ENCODE measurements at regions not wholly inside any gene's neighbourhood (a gene's known extent, or its start where the extent isn't known, plus 50 kb on each side); places are given as distances from the start of the nearest gene placed in this dataset.

- H3K9ac ChIP-seq (replicated peaks; ENCODE audit: extremely low read depth, insufficient read depth, low read length), result no peak overlapping the region
- H3K27me3 ChIP-seq (ENCODE audit: control insufficient read depth in 2 of 2, insufficient read depth in 2 of 2, low read length in 2 of 2), result peaks cover 6 to 7% of the 10 kb centered on the region in 2 experiments
- DNase-seq (ENCODE audit: low read depth, low spot score) (no peak), FAIRE-seq (no peak)
- no peak overlapping the region for H3K4me3 ChIP-seq (replicated peaks in 1 of 3; ENCODE audit: insufficient read depth in 1 of 3, low read depth in 1 of 3, low read length in 3 of 3)
- H3K27ac ChIP-seq (ENCODE audit: insufficient read depth, low read depth, low read length), result no peak overlapping the region
- ChIA-PET POLR2A (interaction anchor here (0.5 kb wide), 1 partner anchor 1138 kb away, joined by 3 read pairs; no protein-coding TSS in a partner anchor), CTCF (interaction anchor here (0.6 to 3.9 kb wide), 3 partner anchors 52 to 1074 kb away, joined by 3 to 17 read pairs (median 3); no protein-coding TSS in a partner anchor)
- no peak overlapping the region for H3K4me2 ChIP-seq (ENCODE audit: insufficient read depth, low read length)
- peaks cover 10% of the 10 kb centered on the region for H3K4me1 ChIP-seq (ENCODE audit: control insufficient read depth, extremely low read depth, insufficient read depth, low read length)
- no peaks in the 10 kb centered on the region for H3K9me1 ChIP-seq (replicated peaks; ENCODE audit: control insufficient read depth, extremely low read depth, insufficient read depth, low read length)
- H4K20me1 ChIP-seq (replicated peaks; ENCODE audit: control insufficient read depth, extremely low read depth, insufficient read depth, low read length), result no peaks in the 10 kb centered on the region
- dilution Hi-C loops (cut with MboI; ENCODE audit: extremely low pct_ligation_motif_present, low sequenced_read_pairs) (no loop called here), intact Hi-C loops (cut with micrococcal nuclease) (no loop called here)
- no peaks in the 10 kb centered on the region for H3K36me3 ChIP-seq (ENCODE audit: control insufficient read depth in 2 of 2, extremely low read depth in 1 of 2, insufficient read depth in 2 of 2, low read length in 2 of 2)
- no TSS peak for BruUV-seq (replicated peaks)
- TF ChIP-seq GATA2 (IDR thresholded peaks at IDR 0.05; ENCODE audit: insufficient read depth, insufficient read length, low read depth, low read length), result no peak
- no peak for TF ChIP-seq FOS (IDR thresholded peaks at IDR 0.05; ENCODE audit: borderline replicate concordance, insufficient read depth, low read length)
- TF ChIP-seq POLR2A (IDR thresholded peaks at IDR 0.05; ENCODE audit: low read depth, low read length), result no peak
- TF ChIP-seq, protein P1, sequence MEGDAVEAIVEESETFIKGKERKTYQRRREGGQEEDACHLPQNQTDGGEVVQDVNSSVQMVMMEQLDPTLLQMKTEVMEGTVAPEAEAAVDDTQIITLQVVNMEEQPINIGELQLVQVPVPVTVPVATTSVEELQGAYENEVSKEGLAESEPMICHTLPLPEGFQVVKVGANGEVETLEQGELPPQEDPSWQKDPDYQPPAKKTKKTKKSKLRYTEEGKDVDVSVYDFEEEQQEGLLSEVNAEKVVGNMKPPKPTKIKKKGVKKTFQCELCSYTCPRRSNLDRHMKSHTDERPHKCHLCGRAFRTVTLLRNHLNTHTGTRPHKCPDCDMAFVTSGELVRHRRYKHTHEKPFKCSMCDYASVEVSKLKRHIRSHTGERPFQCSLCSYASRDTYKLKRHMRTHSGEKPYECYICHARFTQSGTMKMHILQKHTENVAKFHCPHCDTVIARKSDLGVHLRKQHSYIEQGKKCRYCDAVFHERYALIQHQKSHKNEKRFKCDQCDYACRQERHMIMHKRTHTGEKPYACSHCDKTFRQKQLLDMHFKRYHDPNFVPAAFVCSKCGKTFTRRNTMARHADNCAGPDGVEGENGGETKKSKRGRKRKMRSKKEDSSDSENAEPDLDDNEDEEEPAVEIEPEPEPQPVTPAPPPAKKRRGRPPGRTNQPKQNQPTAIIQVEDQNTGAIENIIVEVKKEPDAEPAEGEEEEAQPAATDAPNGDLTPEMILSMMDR (IDR thresholded peaks at IDR 0.05; ENCODE audit: extremely low read depth in 1 of 2, insufficient read depth in 1 of 2, low read depth in 1 of 2, low read length in 2 of 2), result no peak
- TF ChIP-seq, protein P2, sequence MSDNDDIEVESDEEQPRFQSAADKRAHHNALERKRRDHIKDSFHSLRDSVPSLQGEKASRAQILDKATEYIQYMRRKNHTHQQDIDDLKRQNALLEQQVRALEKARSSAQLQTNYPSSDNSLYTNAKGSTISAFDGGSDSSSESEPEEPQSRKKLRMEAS (IDR thresholded peaks at IDR 0.05; ENCODE audit: insufficient read depth, insufficient read length), result no peak
- TF ChIP-seq POLR2AphosphoS5 (IDR thresholded peaks at IDR 0.05; ENCODE audit: insufficient read depth, low read depth, low read length), result no peak
- TF ChIP-seq JUN (IDR thresholded peaks at IDR 0.05; ENCODE audit: borderline replicate concordance, insufficient read depth, insufficient read length, low read depth), result no peak
- TF ChIP-seq EZH2 (IDR thresholded peaks at IDR 0.05; ENCODE audit: borderline replicate concordance, low read depth, low read length, severe bottlenecking), result no peak
- TF ChIP-seq MYC (IDR thresholded peaks at IDR 0.05; ENCODE audit: low read depth, low read length), result no peak
- H2AFZ ChIP-seq (ENCODE audit: low read depth, low read length), result no peak overlapping the region
- H3K9me3 ChIP-seq (replicated peaks; ENCODE audit: control insufficient read depth, insufficient read depth, low read length), result no peaks in the 10 kb centered on the region
- H3K79me2 ChIP-seq (ENCODE audit: control insufficient read depth, insufficient read depth, low read length), result no peaks in the 10 kb centered on the region
Measured at GRCh38 chr20:36086767-36087166, 67.8 kb upstream of the EPB41L1 start.

Data from endothelial cell of umbilical vein (primary cell).